Fibroblast of villous mesenchyme (primary cell): ENCODE measurements at regions not wholly inside any gene's neighbourhood (a gene's known extent, or its start where the extent isn't known, plus 50 kb on each side); places are given as distances from the start of the nearest gene placed in this dataset.
A peak's percentile ranks its signal among the peaks of the same experiment; 100 is the strongest.

ENCODE experiments used
- DNase-seq: peaks from one replicate; pipeline ENCODE4 v3.0.0-alpha.2; 2010; ENCODE audit warnings: low read depth
- H3K4me3 ChIP-seq: 2 replicates; pipeline ENCODE4 v1.5.1; 2011; ENCODE audit warnings: low read depth, mild to moderate bottlenecking, low read length
- CTCF ChIP-seq: IDR thresholded peaks from 2 replicates; pipeline ENCODE4 v1.5.1; 2012; ENCODE audit warnings: low read depth, mild to moderate bottlenecking, low read length; ENCODE audit not compliant: insufficient read depth

GRCh38 chr13:26882731-26883130 lies 122.1 kb upstream of the GPR12 start:
- no peak overlapping the region for H3K4me3 ChIP-seq
- DNase-seq = no peak
- no peak for TF ChIP-seq CTCF

GRCh38 chr13:26881154-26881553 lies 120.6 kb upstream of the GPR12 start:
- TF ChIP-seq CTCF = no peak
- DNase-seq = no peak
- H3K4me3 ChIP-seq = no peak overlapping the region

GRCh38 chr13:26880735-26881134 lies 120.1 kb upstream of the GPR12 start:
- TF ChIP-seq CTCF = no peak
- H3K4me3 ChIP-seq = no peak overlapping the region
- DNase-seq = no peak

- TF ChIP-seq CTCF = no peak
- no peak for DNase-seq
- no peak overlapping the region for H3K4me3 ChIP-seq
These were observed 117.9 kb upstream of the GPR12 start for GRCh38 chr13:26878438-26878837.

GRCh38 chr13:26873386-26873698 lies 112.8 kb upstream of the GPR12 start:
- H3K4me3 ChIP-seq = no peak overlapping the region
- no peak for DNase-seq
- TF ChIP-seq CTCF = no peak

GRCh38 chr13:26872525-26873385 lies 112.2 kb upstream of the GPR12 start:
- no peak overlapping the region for H3K4me3 ChIP-seq
- peak; percentile 26 for DNase-seq
- TF ChIP-seq CTCF = peak; percentile 84
